HepG2 (cell line): ENCODE measurements at regions not wholly inside any gene's neighbourhood (a gene's known extent, or its start where the extent isn't known, plus 50 kb on each side); places are given as distances from the start of the nearest gene placed in this dataset.

Experiments
- ATAC-seq: fragments of 200-7000 bp; cut with Tn5 transposase; 3 replicates; pipeline ENCODE4 v1.9.1; 2020; ENCODE audit warnings: mild to moderate bottlenecking, moderate library complexity
- BruUV-seq: library from RNA; stranded (reverse); fragments of 400-500 nt; replicated peaks from 2 replicates; lab custom pipeline; 2021; lab: Mats Ljungman, UMichigan
- CTCF ChIA-PET: fragments of 300-600 bp; formaldehyde crosslinking; extraction: SDS; loops from one replicate; lab custom pipeline; 2021; ENCODE audit warnings: low total read pairs, inconsistent platforms, low intra/inter-chr PET ratio; lab: Yijun Ruan, JAX
- POLR2A ChIA-PET: fragments of 350-600 bp; sonication (Branson Sonifier 250); formaldehyde crosslinking; loops from one replicate; lab custom pipeline; 2020; ENCODE audit warnings: antibody characterized with exemption, inconsistent platforms; lab: Yijun Ruan, JAX
- DNase-seq: peaks from one replicate; pipeline ENCODE4 v3.0.0-alpha.2; 2015; ENCODE audit warnings: low spot score
- FAIRE-seq: peaks from 3 replicates; lab custom pipeline; 2011; peaks lifted over from hg19 to GRCh38; lab: Jason Lieb, UNC
- H2AFZ ChIP-seq: one replicate; pipeline ENCODE4 v1.6.1; 2011; ENCODE audit warnings: low read length, inconsistent platforms
- H3K27ac ChIP-seq: fragments of 300-600 bp; 3 replicates; pipeline ENCODE4 v1.8.0; 2011; ENCODE audit warnings: mixed run types, mild to moderate bottlenecking, mixed read lengths, low read length, inconsistent platforms; ENCODE audit not compliant: insufficient read depth; ENCODE audit errors: extremely low read length
- H3K27me3 ChIP-seq, 2 experiments: fragments of 200-600 bp in 1 of 2; 2 replicates in 1 of 2; 3 replicates in 1 of 2; pipeline versions ENCODE4 v1.6.0 to v1.8.0; 2011; ENCODE audit warnings: low read length in 2 of 2, mild to moderate bottlenecking in 2 of 2, moderate library complexity in 2 of 2, inconsistent platforms in 1 of 2; ENCODE audit not compliant: insufficient read depth in 2 of 2, control insufficient read depth in 1 of 2
- H3K36me3 ChIP-seq, 2 experiments: fragments of 200-600 bp in 1 of 2; replicated peaks in 1 of 2; 2 replicates in 1 of 2; 3 replicates in 1 of 2; pipeline versions ENCODE4 v1.5.1 to v1.8.0; 2011; ENCODE audit warnings: low read length in 2 of 2, inconsistent platforms in 1 of 2; ENCODE audit not compliant: insufficient read depth in 2 of 2, control insufficient read depth in 1 of 2
- H3K4me1 ChIP-seq: 2 replicates; pipeline ENCODE4 v1.5.1; 2012; ENCODE audit warnings: low read length, inconsistent platforms; ENCODE audit not compliant: insufficient read depth
- H3K4me2 ChIP-seq: 2 replicates; pipeline ENCODE4 v1.6.0; 2011; ENCODE audit warnings: low read depth, low read length, inconsistent platforms
- H3K4me3 ChIP-seq, 3 experiments: fragments of 200-600 bp in 1 of 3; sonication (generic), shearing (Covaris generic) in 1 of 3; replicated peaks in 1 of 3; 2 replicates each; pipeline ENCODE4 v1.5.1; 2011 to 2016; ENCODE audit warnings: low read length in 3 of 3, inconsistent platforms in 2 of 3, low read depth in 2 of 3, mild to moderate bottlenecking in 2 of 3, control low read depth in 1 of 3, mixed read lengths in 1 of 3; ENCODE audit not compliant: insufficient read depth in 1 of 3
- H3K79me2 ChIP-seq: one replicate; pipeline ENCODE4 v1.6.1; 2011; ENCODE audit warnings: low read length, inconsistent platforms; ENCODE audit not compliant: insufficient read depth
- H3K9ac ChIP-seq: 2 replicates; pipeline ENCODE4 v1.6.0; 2011; ENCODE audit warnings: mild to moderate bottlenecking, low read depth, low read length, inconsistent platforms; ENCODE audit not compliant: insufficient read depth
- H3K9me3 ChIP-seq: 2 replicates; pipeline ENCODE4 v1.5.1; 2012; ENCODE audit warnings: mild to moderate bottlenecking, low read length
- H4K20me1 ChIP-seq: 2 replicates; pipeline ENCODE4 v1.6.0; 2011; ENCODE audit warnings: inconsistent platforms, mild to moderate bottlenecking, low read length, moderate library complexity; ENCODE audit not compliant: insufficient read depth
- BCL6 ChIP-seq: IDR thresholded peaks from 2 replicates; pipeline ENCODE4 v1.6.1; 2016; ENCODE audit warnings: missing genetic modification reagents, missing compliant biosample characterization
- HMGA1 ChIP-seq: sonication (generic); formaldehyde crosslinking; conservative IDR thresholded peaks from 2 replicates; pipeline ENCODE4 v1.4.0; 2020; ENCODE audit warnings: missing genetic modification reagents
- HNRNPL ChIP-seq: fragments of 200-400 bp; formaldehyde crosslinking; IDR thresholded peaks from 2 replicates; pipeline ENCODE4 v1.6.1; 2017; ENCODE audit warnings: mild to moderate bottlenecking, low read depth, low read length
- MLXIP ChIP-seq: sonication (generic); formaldehyde crosslinking; IDR thresholded peaks from 2 replicates; pipeline ENCODE4 v1.9.0; 2021; ENCODE audit warnings: missing genetic modification reagents, borderline replicate concordance
- POGZ ChIP-seq: sonication (generic); formaldehyde crosslinking; IDR thresholded peaks from 2 replicates; pipeline ENCODE4 v1.4.0; 2020; ENCODE audit warnings: mild to moderate bottlenecking, missing genetic modification reagents
- RXRB ChIP-seq: IDR thresholded peaks from 2 replicates; pipeline ENCODE4 v1.6.1; 2016; ENCODE audit warnings: borderline replicate concordance, missing genetic modification reagents, missing compliant biosample characterization
- ZBED4 ChIP-seq: sonication (generic); formaldehyde crosslinking; IDR thresholded peaks from 2 replicates; pipeline ENCODE4 v1.4.0; 2020; ENCODE audit warnings: missing genetic modification reagents, borderline replicate concordance
- ZBTB3 ChIP-seq: sonication (generic); formaldehyde crosslinking; IDR thresholded peaks from 2 replicates; pipeline ENCODE4 v1.4.0; 2020; ENCODE audit warnings: low read depth, mild to moderate bottlenecking, moderate library complexity, missing genetic modification reagents, borderline replicate concordance
- ZNF24 ChIP-seq: fragments of 450-650 bp; IDR thresholded peaks from 2 replicates; pipeline ENCODE4 v1.6.1; 2017; ENCODE audit warnings: antibody characterized with exemption, mild to moderate bottlenecking
- ZNF44 ChIP-seq: sonication (generic); formaldehyde crosslinking; IDR thresholded peaks from 2 replicates; pipeline ENCODE4 v1.5.1; 2020; ENCODE audit warnings: mild to moderate bottlenecking, missing genetic modification reagents
- ZNF609 ChIP-seq: sonication (generic); formaldehyde crosslinking; IDR thresholded peaks from 2 replicates; pipeline ENCODE4 v1.4.0; 2020; ENCODE audit warnings: mild to moderate bottlenecking, missing genetic modification reagents, borderline replicate concordance
- ZUFSP ChIP-seq: sonication (generic); formaldehyde crosslinking; IDR thresholded peaks from 2 replicates; pipeline ENCODE4 v1.9.0; 2021; ENCODE audit warnings: missing genetic modification reagents, mild to moderate bottlenecking, borderline replicate concordance
- WGBS: methylation state at CpG from one replicate; pipeline ENCODE4 v1.1.6; 2017; ENCODE audit warnings: low lambda C conversion rate; 5-methylcytosine and 5-hydroxymethylcytosine counted together
- in situ Hi-C: cut with HindIII; loops from 2 replicates; pipeline ENCODE4 v1.10.0; 2017; ENCODE audit warnings: low pct_unique_long_range_greater_than_20kb; ENCODE audit not compliant: extremely low pct_ligation_motif_present
- intact Hi-C: fragments of 100-400 bp; cut with micrococcal nuclease; formaldehyde crosslinking; loops from one replicate; pipeline ENCODE4 v1.10.0; 2022; ENCODE audit not compliant: unreplicated experiment

GRCh38 chr5:112036206-112036605 lies 279.2 kb upstream of the NREP start:
- FAIRE-seq (no peak), DNase-seq (no peak), ATAC-seq (no peak)
- no peaks in the 10 kb centered on the region for H3K4me1 ChIP-seq
- no peaks in the 10 kb centered on the region for H4K20me1 ChIP-seq
- no peak overlapping the region for H3K4me2 ChIP-seq
- no peaks in the 10 kb centered on the region for H3K79me2 ChIP-seq
- TF ChIP-seq POGZ (CRISPR knock-in tag) = no peak
- no peak for TF ChIP-seq ZNF44
- TF ChIP-seq HNRNPL = no peak
- no peak for TF ChIP-seq ZUFSP (CRISPR knock-in tag)
- no peak for TF ChIP-seq ZNF24
- TF ChIP-seq BCL6 (CRISPR knock-in tag) = no peak
- TF ChIP-seq RXRB (CRISPR knock-in tag) = no peak
- TF ChIP-seq ZNF609 = no peak
- TF ChIP-seq ZBED4 (CRISPR knock-in tag) = no peak
- no peak for TF ChIP-seq MLXIP (CRISPR knock-in tag)
- no peak for TF ChIP-seq ZBTB3 (CRISPR knock-in tag)
- no peak for TF ChIP-seq HMGA1
- no peak overlapping the region for H3K4me3 ChIP-seq
- POLR2A ChIA-PET = no interaction called here
- no peaks in the 10 kb centered on the region for H3K36me3 ChIP-seq
- H3K27ac ChIP-seq = no peak overlapping the region
- 10% methylated on average over 5 of the region's 5 CpGs for whole genome bisulfite sequencing
- in situ Hi-C loops = no loop called here
- no TSS peak for BruUV-seq
- H3K27me3 ChIP-seq = no peaks in the 10 kb centered on the region
- H3K9ac ChIP-seq = no peak overlapping the region
- CTCF ChIA-PET = no interaction called here
- no peak overlapping the region for H2AFZ ChIP-seq
- no peaks in the 10 kb centered on the region for H3K9me3 ChIP-seq
- intact Hi-C loops = no loop called here
